ENCODE measurements at regions not wholly inside any gene's neighbourhood (a gene's known extent, or its start where the extent isn't known, plus 50 kb on each side); places are given as distances from the start of the nearest gene placed in this dataset.

- no peaks in the 10 kb centered on the region for H4K20me1 ChIP-seq (ENCODE audit: insufficient read depth, poor library complexity, severe bottlenecking)
These were observed 365.4 kb downstream of the SS18 start for GRCh38 chr18:25724997-25725396.

GRCh38 chr18:25724121-25724520 lies 366.3 kb downstream of the SS18 start:
- DNase-seq (ENCODE audit: low spot score): no peak
- no peak overlapping the region for H2AFZ ChIP-seq
- H3K4me3 ChIP-seq: no peak overlapping the region
- H3K27ac ChIP-seq: no peak overlapping the region
- no peaks in the 10 kb centered on the region for H3K9me3 ChIP-seq (ENCODE audit: low read depth)
- H3K27me3 ChIP-seq: no peaks in the 10 kb centered on the region
- H3K9me2 ChIP-seq (replicated peaks; ENCODE audit: insufficient read depth): no peaks in the 10 kb centered on the region
- no peak overlapping the region for H3K4me2 ChIP-seq
- H4K20me1 ChIP-seq (ENCODE audit: insufficient read depth, poor library complexity, severe bottlenecking): no peaks in the 10 kb centered on the region
- H3K36me3 ChIP-seq (replicated peaks; ENCODE audit: insufficient read depth, low read depth): no peaks in the 10 kb centered on the region
- H3K79me2 ChIP-seq: no peaks in the 10 kb centered on the region
- WGBS (ENCODE audit: low lambda C conversion rate, missing lambda C conversion rate): 89% methylated on average over 2 of the region's 2 CpGs
- no peak for TF ChIP-seq CTCF (IDR thresholded peaks at IDR 0.05; ENCODE audit: poor library complexity)
- no peak for TF ChIP-seq EZH2phosphoT487 (IDR thresholded peaks at IDR 0.05; ENCODE audit: low read depth, severe bottlenecking, unreplicated experiment)
- TF ChIP-seq EZH2 (IDR thresholded peaks at IDR 0.05; ENCODE audit: borderline replicate concordance): no peak
- no peaks in the 10 kb centered on the region for H3K4me1 ChIP-seq (ENCODE audit: insufficient read depth)

More at GRCh38 chr18:25724997-25725396, 365.4 kb downstream of the SS18 start:
- no peaks in the 10 kb centered on the region for H3K36me3 ChIP-seq (replicated peaks; ENCODE audit: insufficient read depth, low read depth)
- H3K4me3 ChIP-seq: no peak overlapping the region
- TF ChIP-seq CTCF (IDR thresholded peaks at IDR 0.05; ENCODE audit: poor library complexity) (no peak), EZH2 (IDR thresholded peaks at IDR 0.05; ENCODE audit: borderline replicate concordance) (no peak), EZH2phosphoT487 (IDR thresholded peaks at IDR 0.05; ENCODE audit: low read depth, severe bottlenecking, unreplicated experiment) (no peak)
- H3K4me1 ChIP-seq (ENCODE audit: insufficient read depth): no peaks in the 10 kb centered on the region
- H3K27me3 ChIP-seq: no peaks in the 10 kb centered on the region
- H3K4me2 ChIP-seq: no peak overlapping the region
- H2AFZ ChIP-seq: no peak overlapping the region
- no peaks in the 10 kb centered on the region for H3K9me2 ChIP-seq (replicated peaks; ENCODE audit: insufficient read depth)
- no peaks in the 10 kb centered on the region for H3K9me3 ChIP-seq (ENCODE audit: low read depth)
- WGBS (ENCODE audit: low lambda C conversion rate, missing lambda C conversion rate): 91% methylated on average over 4 of the region's 4 CpGs
- DNase-seq (ENCODE audit: low spot score): no peak
- no peaks in the 10 kb centered on the region for H3K79me2 ChIP-seq
- no peak overlapping the region for H3K27ac ChIP-seq

GRCh38 chr18:25713103-25713502 lies 361.1 kb upstream of the ZNF521 start:
- H3K27ac ChIP-seq: no peak overlapping the region
- no peak overlapping the region for H3K4me3 ChIP-seq
- no peak for DNase-seq (ENCODE audit: low spot score)
- H3K36me3 ChIP-seq (replicated peaks; ENCODE audit: insufficient read depth, low read depth): no peaks in the 10 kb centered on the region
- H3K4me2 ChIP-seq: no peak overlapping the region
- H3K4me1 ChIP-seq (ENCODE audit: insufficient read depth): no peaks in the 10 kb centered on the region
- no peaks in the 10 kb centered on the region for H3K79me2 ChIP-seq
- H2AFZ ChIP-seq: no peak overlapping the region
- no peaks in the 10 kb centered on the region for H3K9me2 ChIP-seq (replicated peaks; ENCODE audit: insufficient read depth)
- 92% methylated on average over 4 of the region's 4 CpGs for WGBS (ENCODE audit: low lambda C conversion rate, missing lambda C conversion rate)
- H3K27me3 ChIP-seq: no peaks in the 10 kb centered on the region
- no peaks in the 10 kb centered on the region for H4K20me1 ChIP-seq (ENCODE audit: insufficient read depth, poor library complexity, severe bottlenecking)
- H3K9me3 ChIP-seq (ENCODE audit: low read depth): no peaks in the 10 kb centered on the region
- no peak for TF ChIP-seq EZH2phosphoT487 (IDR thresholded peaks at IDR 0.05; ENCODE audit: low read depth, severe bottlenecking, unreplicated experiment)
- no peak for TF ChIP-seq EZH2 (IDR thresholded peaks at IDR 0.05; ENCODE audit: borderline replicate concordance)
- TF ChIP-seq CTCF (IDR thresholded peaks at IDR 0.05; ENCODE audit: poor library complexity): no peak

- H3K9me2 ChIP-seq (replicated peaks; ENCODE audit: insufficient read depth): no peaks in the 10 kb centered on the region
- no peaks in the 10 kb centered on the region for H3K79me2 ChIP-seq
- TF ChIP-seq CTCF (IDR thresholded peaks at IDR 0.05; ENCODE audit: poor library complexity): no peak
- no peak for TF ChIP-seq EZH2phosphoT487 (IDR thresholded peaks at IDR 0.05; ENCODE audit: low read depth, severe bottlenecking, unreplicated experiment)
- TF ChIP-seq EZH2 (IDR thresholded peaks at IDR 0.05; ENCODE audit: borderline replicate concordance): no peak
- no peaks in the 10 kb centered on the region for H3K4me1 ChIP-seq (ENCODE audit: insufficient read depth)
- no peak overlapping the region for H3K4me2 ChIP-seq
- no peaks in the 10 kb centered on the region for H3K27me3 ChIP-seq
- 57% methylated on average over 3 of the region's 3 CpGs for WGBS (ENCODE audit: low lambda C conversion rate, missing lambda C conversion rate)
- no peak overlapping the region for H3K27ac ChIP-seq
- H3K9me3 ChIP-seq (ENCODE audit: low read depth): no peaks in the 10 kb centered on the region
- H3K4me3 ChIP-seq: no peak overlapping the region
- no peaks in the 10 kb centered on the region for H4K20me1 ChIP-seq (ENCODE audit: insufficient read depth, poor library complexity, severe bottlenecking)
- H2AFZ ChIP-seq: no peak overlapping the region
- DNase-seq (ENCODE audit: low spot score): no peak
- H3K36me3 ChIP-seq (replicated peaks; ENCODE audit: insufficient read depth, low read depth): no peaks in the 10 kb centered on the region
These were observed 359.0 kb upstream of the ZNF521 start for GRCh38 chr18:25710981-25711380.
